IMR-90 (cell line): ENCODE measurements at regions not wholly inside any gene's neighbourhood (a gene's known extent, or its start where the extent isn't known, plus 50 kb on each side); places are given as distances from the start of the nearest gene placed in this dataset.

ENCODE experiments used
- POLR2A ChIP-seq: IDR thresholded peaks from 2 replicates; pipeline ENCODE4 v1.6.1; 2012; ENCODE audit warnings: mild to moderate bottlenecking, low read depth, low read length
- RFX5 ChIP-seq: IDR thresholded peaks from 2 replicates; pipeline ENCODE4 v1.8.0; 2012; ENCODE audit warnings: low read depth, mild to moderate bottlenecking, low read length, moderate library complexity

- TF ChIP-seq RFX5 (no peak), POLR2A (no peak)
Observed at GRCh38 chr5:164076556-164076955, 571.1 kb downstream of the MAT2B start.
